ENCODE measurements at regions not wholly inside any gene's neighbourhood (a gene's known extent, or its start where the extent isn't known, plus 50 kb on each side); places are given as distances from the start of the nearest gene placed in this dataset.

GRCh38 chr4:11799196-11799595 lies 370.5 kb upstream of the HS3ST1 start:
- in situ Hi-C loops (cut with HindIII; ENCODE audit: low pct_ligation_motif_present, low sequenced_read_pairs) = no loop called here
- no peak overlapping the region for H3K27ac ChIP-seq
- H3K4me3 ChIP-seq (ENCODE audit: low read depth, low read length) = no peak overlapping the region
- no peak for DNase-seq
- no peak for TF ChIP-seq CTCF (IDR thresholded peaks at IDR 0.05; ENCODE audit: low read depth, low read length, missing control alignments)
- H3K27me3 ChIP-seq (replicated peaks) = no peaks in the 10 kb centered on the region
- H3K36me3 ChIP-seq (replicated peaks) = no peaks in the 10 kb centered on the region

- Histone ChIP-seq H3K36me3 (replicated peaks) (no peaks in the 10 kb centered on the region), H3K4me3 (ENCODE audit: low read depth, low read length) (no peak overlapping the region), H3K27me3 (replicated peaks) (no peaks in the 10 kb centered on the region), H3K27ac (no peak overlapping the region)
- no peak for TF ChIP-seq CTCF (IDR thresholded peaks at IDR 0.05; ENCODE audit: low read depth, low read length, missing control alignments)
- no peak for DNase-seq
- in situ Hi-C loops (cut with HindIII; ENCODE audit: low pct_ligation_motif_present, low sequenced_read_pairs) = no loop called here
These were observed 363.1 kb upstream of the HS3ST1 start for GRCh38 chr4:11791797-11792196.

- TF ChIP-seq CTCF (IDR thresholded peaks at IDR 0.05; ENCODE audit: low read depth, low read length, missing control alignments) = no peak
- in situ Hi-C loops (cut with HindIII; ENCODE audit: low pct_ligation_motif_present, low sequenced_read_pairs) = no loop called here
- Histone ChIP-seq H3K27ac (no peak overlapping the region), H3K4me3 (ENCODE audit: low read depth, low read length) (no peak overlapping the region), H3K36me3 (replicated peaks) (no peaks in the 10 kb centered on the region), H3K27me3 (replicated peaks) (no peaks in the 10 kb centered on the region)
- DNase-seq = no peak
These were observed 361.5 kb upstream of the HS3ST1 start for GRCh38 chr4:11790230-11790629.

- no peaks in the 10 kb centered on the region for H3K36me3 ChIP-seq (replicated peaks)
- in situ Hi-C loops (cut with HindIII; ENCODE audit: low pct_ligation_motif_present, low sequenced_read_pairs) = no loop called here
- H3K27ac ChIP-seq = no peak overlapping the region
- DNase-seq = no peak
- no peak overlapping the region for H3K4me3 ChIP-seq (ENCODE audit: low read depth, low read length)
- no peak for TF ChIP-seq CTCF (IDR thresholded peaks at IDR 0.05; ENCODE audit: low read depth, low read length, missing control alignments)
- H3K27me3 ChIP-seq (replicated peaks) = no peaks in the 10 kb centered on the region
These were observed 354.9 kb upstream of the HS3ST1 start for GRCh38 chr4:11783588-11783987.

- DNase-seq = no peak
- Histone ChIP-seq H3K27me3 (replicated peaks) (no peaks in the 10 kb centered on the region), H3K36me3 (replicated peaks) (no peaks in the 10 kb centered on the region), H3K4me3 (ENCODE audit: low read depth, low read length) (no peak overlapping the region), H3K27ac (no peak overlapping the region)
- in situ Hi-C loops (cut with HindIII; ENCODE audit: low pct_ligation_motif_present, low sequenced_read_pairs) = no loop called here
- no peak for TF ChIP-seq CTCF (IDR thresholded peaks at IDR 0.05; ENCODE audit: low read depth, low read length, missing control alignments)
These were observed 354.2 kb upstream of the HS3ST1 start for GRCh38 chr4:11782859-11783258.

- TF ChIP-seq CTCF (IDR thresholded peaks at IDR 0.05; ENCODE audit: low read depth, low read length, missing control alignments) = no peak
- in situ Hi-C loops (cut with HindIII; ENCODE audit: low pct_ligation_motif_present, low sequenced_read_pairs) = no loop called here
- Histone ChIP-seq H3K27me3 (replicated peaks) (no peaks in the 10 kb centered on the region), H3K27ac (no peak overlapping the region), H3K36me3 (replicated peaks) (no peaks in the 10 kb centered on the region), H3K4me3 (ENCODE audit: low read depth, low read length) (no peak overlapping the region)
- no peak for DNase-seq
These were observed 348.8 kb upstream of the HS3ST1 start for GRCh38 chr4:11777447-11777846.
